ENCODE measurements at regions not wholly inside any gene's neighbourhood (a gene's known extent, or its start where the extent isn't known, plus 50 kb on each side); places are given as distances from the start of the nearest gene placed in this dataset.

DNA sequence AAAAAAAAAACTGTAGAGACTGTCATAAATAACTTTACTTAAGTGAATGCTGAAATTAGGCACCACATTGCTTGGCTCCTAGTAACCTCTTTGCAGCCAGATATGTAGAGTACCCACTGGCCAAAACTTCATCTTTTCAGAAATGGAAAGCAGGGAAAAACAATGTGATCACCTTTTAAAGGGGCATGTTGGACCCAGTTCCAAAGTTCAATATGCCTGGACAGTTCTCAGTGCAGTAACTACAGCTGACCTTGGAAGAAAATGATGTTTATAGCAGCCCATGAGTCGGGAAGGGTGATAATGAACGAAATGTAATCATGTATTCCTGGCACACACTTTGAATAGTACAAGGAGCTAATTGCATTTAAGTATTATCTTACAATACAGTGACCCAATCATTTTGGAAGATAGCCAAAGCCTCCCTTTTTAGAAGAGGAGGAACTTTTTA is 93.6 kb upstream of the TAB2 start:
- no peak for TF ChIP-seq EZH2 (IDR thresholded peaks at IDR 0.05; ENCODE audit: borderline replicate concordance, low read length)
- TF ChIP-seq, protein P1, sequence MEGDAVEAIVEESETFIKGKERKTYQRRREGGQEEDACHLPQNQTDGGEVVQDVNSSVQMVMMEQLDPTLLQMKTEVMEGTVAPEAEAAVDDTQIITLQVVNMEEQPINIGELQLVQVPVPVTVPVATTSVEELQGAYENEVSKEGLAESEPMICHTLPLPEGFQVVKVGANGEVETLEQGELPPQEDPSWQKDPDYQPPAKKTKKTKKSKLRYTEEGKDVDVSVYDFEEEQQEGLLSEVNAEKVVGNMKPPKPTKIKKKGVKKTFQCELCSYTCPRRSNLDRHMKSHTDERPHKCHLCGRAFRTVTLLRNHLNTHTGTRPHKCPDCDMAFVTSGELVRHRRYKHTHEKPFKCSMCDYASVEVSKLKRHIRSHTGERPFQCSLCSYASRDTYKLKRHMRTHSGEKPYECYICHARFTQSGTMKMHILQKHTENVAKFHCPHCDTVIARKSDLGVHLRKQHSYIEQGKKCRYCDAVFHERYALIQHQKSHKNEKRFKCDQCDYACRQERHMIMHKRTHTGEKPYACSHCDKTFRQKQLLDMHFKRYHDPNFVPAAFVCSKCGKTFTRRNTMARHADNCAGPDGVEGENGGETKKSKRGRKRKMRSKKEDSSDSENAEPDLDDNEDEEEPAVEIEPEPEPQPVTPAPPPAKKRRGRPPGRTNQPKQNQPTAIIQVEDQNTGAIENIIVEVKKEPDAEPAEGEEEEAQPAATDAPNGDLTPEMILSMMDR (conservative IDR thresholded peaks at IDR 0.05 in 1 of 2, IDR thresholded peaks at IDR 0.05 in 1 of 2; ENCODE audit: extremely low read depth in 1 of 2, insufficient read depth in 1 of 2, low read depth in 1 of 2, low read length in 2 of 2): no peak
